Sigmoid colon (tissue), 6 donors: ENCODE measurements at regions not wholly inside any gene's neighbourhood (a gene's known extent, or its start where the extent isn't known, plus 50 kb on each side); places are given as distances from the start of the nearest gene placed in this dataset.

Experiments used
- DNase-seq: peaks from one replicate; pipeline ENCODE4 v3.0.0-alpha.2; 2019
- H3K27ac ChIP-seq, 4 donors: fragments of 200-600 bp; sonication (generic); one replicate each; pipeline ENCODE4 v1.5.1; 2016 to 2019; ENCODE audit warnings: mild to moderate bottlenecking in 1 of 4
- H3K27me3 ChIP-seq, 3 donors: fragments of 200-600 bp; sonication (generic); one replicate each; pipeline ENCODE4 v1.5.1; 2019; ENCODE audit warnings: mild to moderate bottlenecking in 1 of 3
- H3K36me3 ChIP-seq, 4 donors: fragments of 200-600 bp; sonication (generic); one replicate each; pipeline ENCODE4 v1.5.1; 2016 to 2019
- H3K4me1 ChIP-seq, 4 donors: fragments of 200-600 bp; sonication (generic); one replicate each; pipeline ENCODE4 v1.5.1; 2017 to 2019
- H3K4me3 ChIP-seq, 4 donors: fragments of 200-600 bp; sonication (generic); one replicate each; pipeline ENCODE4 v1.5.1; 2017 to 2019; ENCODE audit warnings: mild to moderate bottlenecking in 2 of 4, moderate library complexity in 1 of 4
- H3K9me3 ChIP-seq, 4 donors: fragments of 200-600 bp in 3 of 4; sonication (generic) in 3 of 4; one replicate each; pipeline versions ENCODE4 v1.5.1 to v1.6.1; 2013 to 2019
- CTCF ChIP-seq, 4 experiments: fragments of 450-650 bp in 3 of 4; fragments of 200-600 bp in 1 of 4; IDR thresholded peaks; one replicate each; pipeline ENCODE4 v1.5.1; 2016 to 2019; ENCODE audit warnings: antibody characterized with exemption in 4 of 4, mild to moderate bottlenecking in 3 of 4, moderate library complexity in 2 of 4
- EP300 ChIP-seq, 4 donors: sonication (generic); formaldehyde crosslinking; IDR thresholded peaks; one replicate each; pipeline ENCODE4 v1.6.1; 2017; ENCODE audit warnings: antibody characterized with exemption in 4 of 4
- POLR2A ChIP-seq, 2 donors: fragments of 450-650 bp; IDR thresholded peaks; one replicate each; pipeline ENCODE4 v1.6.1; 2016; ENCODE audit warnings: antibody characterized with exemption in 2 of 2, mild to moderate bottlenecking in 2 of 2, moderate library complexity in 2 of 2
- POLR2AphosphoS5 ChIP-seq, 4 donors: sonication (generic); formaldehyde crosslinking; IDR thresholded peaks; one replicate each; pipeline ENCODE4 v1.6.1; 2017; ENCODE audit warnings: antibody characterized with exemption in 4 of 4
- WGBS, 2 donors: extraction: QIAGEN DNeasy Blood & Tissue Kit; methylation state at CpG; one replicate each; pipeline ENCODE4 v1.1.7; 2013; 5-methylcytosine and 5-hydroxymethylcytosine counted together
- intact Hi-C: fragments of 100-400 bp; cut with DNase I; formaldehyde crosslinking; loops from one replicate; pipeline ENCODE4 v1.15.1; 2023
- donor health status: healthy with polysubstance abuse.
- donor health status: healthy.

- Histone ChIP-seq H3K9me3 (no peaks in the 10 kb centered on the region), H3K4me1 (no peaks in the 10 kb centered on the region), H3K27me3 (no peaks in the 10 kb centered on the region), H3K36me3 (no peaks in the 10 kb centered on the region), H3K27ac (no peak overlapping the region), H3K4me3 (no peak overlapping the region)
- WGBS, 2 donors = 28 to 30% methylated on average over 6 of the region's 6 CpGs
- intact Hi-C loops = no loop called here
- no peak for DNase-seq
- TF ChIP-seq POLR2A (IDR thresholded peaks at IDR 0.05) (no peak), CTCF (IDR thresholded peaks at IDR 0.05) (no peak), EP300 (IDR thresholded peaks at IDR 0.05) (no peak), POLR2AphosphoS5 (IDR thresholded peaks at IDR 0.05) (no peak)
Measured at GRCh38 chr5:30040488-30041118, 1152.9 kb upstream of the CDH6 start.

GRCh38 chr5:30039379-30039778 is 1154.1 kb upstream of the CDH6 start:
- no peaks in the 10 kb centered on the region for H3K4me1 ChIP-seq
- H3K27me3 ChIP-seq = no peaks in the 10 kb centered on the region
- H3K27ac ChIP-seq = no peak overlapping the region
- H3K36me3 ChIP-seq = no peaks in the 10 kb centered on the region
- TF ChIP-seq POLR2A (IDR thresholded peaks at IDR 0.05) = no peak
- TF ChIP-seq POLR2AphosphoS5 (IDR thresholded peaks at IDR 0.05) = no peak
- no peak for TF ChIP-seq EP300 (IDR thresholded peaks at IDR 0.05)
- TF ChIP-seq CTCF (IDR thresholded peaks at IDR 0.05) = no peak
- intact Hi-C loops = no loop called here
- no peak overlapping the region for H3K4me3 ChIP-seq
- H3K9me3 ChIP-seq = no peaks in the 10 kb centered on the region
- DNase-seq = no peak

DNA sequence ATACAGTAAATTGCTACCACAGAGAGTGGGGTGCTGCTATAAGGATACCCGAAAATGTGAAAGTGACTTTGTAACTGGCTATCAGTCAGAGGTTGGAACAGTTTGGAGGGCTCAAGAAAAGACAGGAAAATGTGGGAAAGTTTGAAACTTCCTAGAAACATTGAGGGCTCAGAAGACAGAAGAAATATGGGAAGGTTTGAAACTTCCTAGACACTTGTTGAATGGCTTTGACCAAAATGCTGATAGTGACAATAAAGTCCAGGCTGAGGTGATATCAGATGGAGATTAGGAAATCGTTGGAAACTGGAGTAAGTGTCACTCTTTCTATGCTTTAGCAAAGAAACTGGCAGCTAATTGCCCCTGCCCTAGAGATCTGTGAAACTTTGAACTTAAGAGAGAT is 1158.6 kb upstream of the CDH6 start:
- intact Hi-C loops = no loop called here
- DNase-seq = no peak
- Histone ChIP-seq H3K27me3 (no peaks in the 10 kb centered on the region), H3K36me3 (no peaks in the 10 kb centered on the region), H3K27ac (no peak overlapping the region), H3K4me1 (no peaks in the 10 kb centered on the region), H3K4me3 (no peak overlapping the region), H3K9me3 (no peaks in the 10 kb centered on the region)
- TF ChIP-seq CTCF (IDR thresholded peaks at IDR 0.05) = no peak
- TF ChIP-seq EP300 (IDR thresholded peaks at IDR 0.05) = no peak
- no peak for TF ChIP-seq POLR2AphosphoS5 (IDR thresholded peaks at IDR 0.05)
- no peak for TF ChIP-seq POLR2A (IDR thresholded peaks at IDR 0.05)
- WGBS, 2 donors = 53 to 73% methylated on average over 2 of the region's 2 CpGs

- Histone ChIP-seq H3K4me3 (no peak overlapping the region), H3K36me3 (no peaks in the 10 kb centered on the region), H3K4me1 (no peaks in the 10 kb centered on the region), H3K9me3 (no peaks in the 10 kb centered on the region), H3K27me3 (no peaks in the 10 kb centered on the region), H3K27ac (no peak overlapping the region)
- intact Hi-C loops = no loop called here
- TF ChIP-seq EP300 (IDR thresholded peaks at IDR 0.05) (no peak), POLR2A (IDR thresholded peaks at IDR 0.05) (no peak), CTCF (IDR thresholded peaks at IDR 0.05) (no peak), POLR2AphosphoS5 (IDR thresholded peaks at IDR 0.05) (no peak)
- 51 to 60% methylated on average over 2 of the region's 2 CpGs for WGBS, 2 donors
- DNase-seq = no peak
Measured at GRCh38 chr5:30030101-30030500, 1163.4 kb upstream of the CDH6 start.

DNA sequence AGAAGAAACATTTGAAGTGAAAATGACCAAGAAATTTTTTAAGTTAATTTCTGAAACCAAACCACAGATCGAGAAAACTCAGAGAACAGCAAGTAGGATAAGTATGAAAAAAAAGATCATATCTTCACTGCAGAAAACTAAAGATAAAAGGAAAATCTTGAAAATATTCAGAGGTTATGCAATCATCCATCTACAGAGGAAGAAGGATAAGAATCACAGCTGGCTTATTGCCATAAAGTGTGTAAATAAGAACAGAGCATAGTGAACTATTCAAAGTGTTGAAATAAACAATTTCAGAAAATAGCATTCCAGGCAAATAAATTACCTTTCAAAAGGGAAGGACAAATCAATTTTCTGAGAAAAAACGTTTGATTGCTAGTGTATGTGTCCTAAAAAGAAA is 1191.7 kb upstream of the CDH6 start:
- no peaks in the 10 kb centered on the region for H3K27me3 ChIP-seq
- TF ChIP-seq POLR2AphosphoS5 (IDR thresholded peaks at IDR 0.05) = no peak
- no peak for TF ChIP-seq EP300 (IDR thresholded peaks at IDR 0.05)
- TF ChIP-seq CTCF (IDR thresholded peaks at IDR 0.05) = no peak
- no peak for TF ChIP-seq POLR2A (IDR thresholded peaks at IDR 0.05)
- no peaks in the 10 kb centered on the region for H3K9me3 ChIP-seq
- H3K4me3 ChIP-seq = no peak overlapping the region
- WGBS, 2 donors = 59 to 77% methylated on average over 2 of the region's 2 CpGs
- H3K4me1 ChIP-seq = no peaks in the 10 kb centered on the region
- H3K27ac ChIP-seq = no peak overlapping the region
- no peaks in the 10 kb centered on the region for H3K36me3 ChIP-seq
- intact Hi-C loops = no loop called here
- no peak for DNase-seq
